HG03442 (cell line): ENCODE measurements at regions not wholly inside any gene's neighbourhood (a gene's known extent, or its start where the extent isn't known, plus 50 kb on each side); places are given as distances from the start of the nearest gene placed in this dataset.

ENCODE experiments used
- ATAC-seq: cut with Tn5 transposase; IDR thresholded peaks from one replicate; pipeline ENCODE4 v1.9.1; 2021; ENCODE audit warnings: mild to moderate bottlenecking, moderate library complexity; ENCODE audit not compliant: unreplicated experiment

- ATAC-seq: no peak
Observed at GRCh38 chr13:111513766-111514609, 193.5 kb downstream of the TEX29 start.

DNA sequence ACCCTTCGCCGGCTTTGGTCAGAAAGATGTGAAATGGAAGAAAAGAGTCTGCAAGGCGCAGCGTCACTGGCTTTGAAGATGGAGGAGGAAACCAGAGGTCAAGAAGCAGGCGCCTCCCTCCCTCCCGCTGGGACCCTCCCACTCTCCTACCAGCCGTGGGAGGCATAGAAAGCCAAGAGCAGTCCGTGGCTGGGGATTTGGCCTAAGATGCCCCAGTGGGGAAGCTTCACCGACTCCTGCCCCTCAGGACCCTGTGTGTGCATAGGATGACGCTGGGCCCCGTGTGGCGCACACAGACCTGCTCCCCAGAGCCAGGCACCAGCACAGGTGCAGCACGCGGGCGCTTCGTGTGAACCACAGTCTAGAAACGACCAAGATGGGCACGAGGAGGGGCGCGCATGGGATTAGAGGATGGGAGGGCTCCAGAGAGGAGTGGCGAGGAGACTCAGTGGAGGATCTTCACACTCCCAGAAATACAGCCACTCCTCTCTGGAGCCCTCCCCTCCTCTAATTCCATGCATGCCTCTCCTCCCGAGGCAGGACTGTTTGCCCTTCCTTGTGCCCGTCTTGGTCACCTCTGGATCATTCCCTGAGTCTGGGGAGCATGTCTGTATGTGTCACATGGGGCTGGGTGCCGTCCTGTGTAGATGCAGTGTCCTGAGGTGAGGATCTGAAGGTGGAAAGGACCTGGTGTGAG is 194.3 kb downstream of the TEX29 start:
- ATAC-seq: no peak

- no peak for ATAC-seq
Observed at GRCh38 chr13:111515307-111515617, 194.8 kb downstream of the TEX29 start.

GRCh38 chr13:111515635-111516034 is 195.2 kb downstream of the TEX29 start:
- no peak for ATAC-seq

- no peak for ATAC-seq
Observed at GRCh38 chr13:111516712-111517640, 196.5 kb downstream of the TEX29 start.

DNA sequence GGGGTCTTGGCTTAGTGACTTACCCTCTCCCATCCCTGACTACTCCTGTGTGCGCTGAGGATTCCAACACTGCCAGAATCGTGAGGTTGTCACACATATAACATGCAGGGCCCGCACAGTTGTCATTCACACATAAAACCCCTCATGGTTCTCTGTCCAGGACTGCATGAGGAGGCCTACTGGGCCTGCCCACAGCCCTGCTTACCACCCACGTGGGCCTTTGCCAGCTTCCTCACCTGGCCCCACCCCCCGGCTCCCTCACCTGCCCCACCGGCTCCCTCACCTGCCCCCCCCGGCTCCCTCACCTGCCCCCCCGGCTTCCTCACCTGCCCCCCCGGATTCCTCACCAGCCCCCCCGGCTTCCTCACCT is 197.2 kb downstream of the TEX29 start:
- ATAC-seq: no peak

DNA sequence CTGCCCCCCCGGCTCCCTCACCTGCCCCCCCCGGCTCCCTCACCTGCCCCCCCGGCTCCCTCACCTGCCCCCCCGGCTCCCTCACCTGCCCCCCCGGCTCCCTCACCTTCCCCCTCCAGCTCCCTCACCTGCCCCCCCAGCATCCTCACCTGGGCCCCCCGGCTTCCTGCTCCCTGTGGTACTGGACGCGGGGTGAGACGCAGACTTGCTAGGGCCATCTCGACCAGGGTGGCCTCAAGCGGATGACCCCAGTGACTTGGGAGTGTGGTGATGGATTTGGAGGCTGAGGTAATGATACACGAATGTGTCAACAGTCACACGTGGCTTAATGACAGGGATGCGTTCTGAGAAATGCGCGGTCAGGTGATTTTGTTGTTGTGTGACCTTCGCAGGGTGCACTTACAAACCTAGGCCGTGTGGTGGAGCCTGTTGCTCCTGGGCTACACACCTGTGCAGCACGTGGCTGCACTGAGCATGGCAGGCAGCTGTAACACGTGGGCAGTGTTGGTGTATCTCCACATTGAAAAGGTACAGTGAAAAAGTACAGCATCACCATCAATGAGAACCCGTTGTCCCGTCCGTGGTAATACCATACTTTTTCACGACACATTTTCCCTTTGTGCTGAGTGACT is 197.8 kb downstream of the TEX29 start:
- no peak for ATAC-seq

DNA sequence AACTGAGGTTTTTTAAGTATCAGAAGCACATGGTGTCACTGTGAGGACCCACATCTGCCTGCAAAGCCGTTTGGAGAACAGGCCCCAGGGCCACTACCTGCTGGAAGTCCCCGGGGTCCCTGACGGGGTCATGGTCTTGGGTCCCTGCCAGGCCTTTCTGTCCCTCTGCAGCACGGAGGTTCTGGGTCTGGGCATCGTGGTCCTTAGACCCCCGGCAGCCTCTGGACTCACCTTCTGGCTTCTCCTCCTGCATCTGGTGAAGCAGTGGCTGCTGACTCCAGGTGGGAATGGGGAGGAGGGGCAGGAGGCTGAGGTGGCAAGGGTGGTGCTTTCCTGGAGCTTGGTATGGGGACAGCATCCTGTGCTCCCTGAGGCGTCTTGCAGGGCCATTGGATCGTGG is 198.6 kb downstream of the TEX29 start:
- ATAC-seq: no peak

GRCh38 chr13:111519490-111520170 is 199.2 kb downstream of the TEX29 start:
- no peak for ATAC-seq

DNA sequence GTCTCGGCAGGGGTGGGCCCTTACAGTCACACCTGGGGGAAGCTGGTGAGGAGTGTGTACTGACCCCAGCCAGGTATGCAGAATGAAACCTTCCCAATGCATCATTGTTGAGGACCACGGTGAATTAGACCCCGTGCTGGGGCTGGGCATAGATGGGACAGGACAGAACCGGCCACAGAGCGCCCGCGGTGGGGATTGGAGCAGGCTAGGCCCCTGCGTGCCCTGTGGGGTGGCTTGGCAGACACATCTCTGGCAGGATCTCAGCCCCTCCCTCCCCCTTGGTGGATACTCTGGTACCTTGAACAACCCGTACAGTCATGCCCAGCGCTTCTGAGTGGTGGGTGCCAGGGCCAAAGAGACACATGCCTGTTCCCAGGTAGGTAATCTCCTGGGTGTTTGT is 200.6 kb downstream of the TEX29 start:
- ATAC-seq: no peak

DNA sequence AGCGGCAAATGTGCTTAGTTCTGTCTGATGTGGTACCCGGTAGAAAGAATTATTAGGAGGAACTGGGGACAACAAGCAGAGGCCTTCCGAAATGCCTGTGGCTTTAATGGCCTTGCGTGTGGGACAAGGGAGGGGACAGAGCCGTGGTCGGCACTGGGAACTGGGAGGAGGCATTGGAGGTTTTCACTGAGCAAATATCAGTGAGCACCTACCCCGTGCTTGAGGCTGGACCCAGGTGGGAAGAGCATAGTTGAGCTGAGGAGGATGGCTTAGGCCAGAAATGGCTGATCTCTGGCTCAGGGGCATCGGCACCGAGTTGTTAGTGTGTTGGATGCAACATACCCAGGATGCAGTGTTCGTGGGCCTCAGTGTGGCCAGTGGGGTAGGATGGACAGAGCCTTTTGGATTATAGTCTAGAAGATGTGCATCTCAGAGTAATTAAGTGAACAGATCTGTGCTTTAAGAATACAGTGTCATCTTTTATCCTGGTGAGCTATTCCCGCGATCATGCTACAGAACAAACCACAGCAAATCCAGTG is 201.3 kb downstream of the TEX29 start:
- ATAC-seq: no peak

DNA sequence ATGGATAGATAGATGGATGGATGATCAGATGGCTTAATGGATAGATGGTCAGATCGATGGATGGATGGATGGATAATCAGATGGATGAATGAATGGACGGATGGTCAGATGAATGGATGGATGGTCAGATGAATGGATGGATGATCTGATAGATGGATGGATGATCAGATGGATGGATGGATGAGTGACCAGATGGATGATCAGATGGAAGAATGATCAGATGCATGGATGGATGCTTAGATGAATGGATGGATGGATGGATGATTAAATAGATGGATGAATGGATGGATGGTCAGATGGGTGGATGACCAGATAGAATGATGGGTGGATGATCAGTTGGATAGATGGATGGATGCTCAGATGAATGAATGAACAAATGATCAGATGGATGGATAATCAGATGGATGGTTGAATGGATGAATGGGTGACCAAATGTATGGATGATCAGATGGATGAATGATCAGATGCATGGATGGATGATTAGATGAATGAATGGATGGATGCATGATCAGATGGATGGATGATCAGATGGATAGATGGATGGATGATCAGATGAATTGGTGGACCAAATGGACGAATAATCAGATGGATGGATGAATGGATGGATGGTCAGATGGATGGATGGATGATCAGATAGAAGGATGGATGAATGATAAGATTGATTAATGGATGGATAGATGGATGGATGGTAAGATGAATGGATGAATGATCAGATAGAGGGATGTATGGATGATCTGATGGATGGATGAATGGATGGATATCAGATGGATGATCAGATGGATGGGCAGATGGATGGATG is 205.1 kb downstream of the TEX29 start:
- no peak for ATAC-seq

DNA sequence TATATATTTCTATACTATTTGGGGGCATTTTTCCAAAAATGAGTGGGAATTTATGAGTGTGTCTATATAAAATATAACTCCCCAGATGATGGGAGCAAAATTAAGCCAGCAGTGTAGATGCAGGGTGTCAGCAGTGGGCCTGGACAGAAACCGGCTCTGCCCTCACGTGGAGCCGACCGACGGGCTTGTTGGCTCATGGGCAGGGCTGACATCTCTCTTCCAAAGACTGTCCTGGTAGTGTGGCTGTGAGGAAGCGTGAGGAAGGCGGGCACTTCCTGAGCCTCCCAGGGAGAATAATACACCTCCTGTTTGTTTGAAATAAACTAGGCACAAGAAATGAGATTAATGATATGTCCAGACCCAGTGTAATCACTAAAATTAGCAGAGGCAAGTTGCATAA is 206.5 kb downstream of the TEX29 start:
- ATAC-seq: no peak

GRCh38 chr13:111527614-111528229 is 207.3 kb downstream of the TEX29 start:
- ATAC-seq: no peak

DNA sequence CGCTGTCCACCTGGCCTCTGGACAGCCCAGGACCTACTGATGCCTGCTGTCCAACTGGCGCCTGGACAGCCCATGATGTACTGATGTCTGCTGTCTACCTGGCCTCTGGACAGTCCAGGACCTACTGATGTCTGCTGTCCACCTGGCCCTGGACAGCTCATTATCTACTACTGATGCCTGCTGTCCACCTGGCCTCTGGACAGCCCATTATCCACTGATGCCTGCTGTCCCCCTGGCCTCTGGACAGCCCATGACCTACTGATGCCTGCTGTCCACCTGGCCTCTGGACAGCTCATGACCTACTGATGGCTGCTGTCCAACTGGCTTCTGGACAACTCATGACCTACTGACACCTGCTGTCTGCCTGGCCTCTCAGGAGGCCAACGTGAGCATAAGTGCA is 208.1 kb downstream of the TEX29 start:
- no peak for ATAC-seq

- ATAC-seq: no peak
Observed at GRCh38 chr13:111530137-111530870, 209.9 kb downstream of the TEX29 start.

GRCh38 chr13:111531505-111531904 is 211.1 kb downstream of the TEX29 start:
- ATAC-seq: no peak

DNA sequence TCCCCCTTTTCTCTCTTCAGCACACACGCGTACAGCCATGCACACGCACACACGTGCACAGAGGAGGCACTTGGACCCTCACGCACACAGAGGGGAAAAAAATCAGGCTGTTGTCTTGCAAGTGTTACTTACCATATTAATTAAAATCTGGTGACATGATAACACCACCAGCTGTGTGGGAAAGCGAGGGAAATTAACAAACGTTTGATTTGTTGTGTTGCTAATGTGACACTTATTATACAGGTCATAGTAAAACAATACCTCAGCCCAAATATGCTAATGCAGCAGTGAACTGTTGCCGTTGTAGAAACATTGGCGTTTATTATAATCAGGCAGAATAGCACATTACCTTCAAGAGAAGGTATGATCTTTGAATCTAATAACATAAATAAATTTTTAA is 211.7 kb downstream of the TEX29 start:
- ATAC-seq: no peak
